GM18519 (cell line): ENCODE measurements at regions not wholly inside any gene's neighbourhood (a gene's known extent, or its start where the extent isn't known, plus 50 kb on each side); places are given as distances from the start of the nearest gene placed in this dataset.
A peak's percentile ranks its signal among the peaks of the same experiment; 100 is the strongest.
"Not testable (repeated sequence)": the region's sequence is repeated elsewhere in the genome, so short reads cannot be mapped to it uniquely, and the experiment has no call there.

Experiments
- ATAC-seq: cut with Tn5 transposase; IDR thresholded peaks from one replicate; pipeline ENCODE4 v1.9.1; 2021; ENCODE audit warnings: mild to moderate bottlenecking, moderate library complexity; ENCODE audit not compliant: unreplicated experiment, low FRiP score

- ATAC-seq: no peak
These were observed 482.0 kb downstream of the DMRT2 start for GRCh38 chr9:1532171-1532570.

GRCh38 chr9:1535051-1535450 is 480.1 kb upstream of the SMARCA2 start:
- ATAC-seq: no peak

- no peak for ATAC-seq
These were observed 479.5 kb upstream of the SMARCA2 start for GRCh38 chr9:1535599-1535998.

GRCh38 chr9:1536522-1537170 is 478.5 kb upstream of the SMARCA2 start:
- ATAC-seq: peak; percentile 91

GRCh38 chr9:1538301-1538700 is 476.8 kb upstream of the SMARCA2 start:
- ATAC-seq: no peak

- no peak for ATAC-seq
These were observed 475.9 kb upstream of the SMARCA2 start for GRCh38 chr9:1539216-1539615.

- no peak for ATAC-seq
These were observed 464.5 kb upstream of the SMARCA2 start for GRCh38 chr9:1550636-1551035.

- ATAC-seq: no peak
These were observed 460.8 kb upstream of the SMARCA2 start for GRCh38 chr9:1554081-1555035.

GRCh38 chr9:1558666-1559065 is 456.5 kb upstream of the SMARCA2 start:
- not testable (repeated sequence) for ATAC-seq

- no peak for ATAC-seq
These were observed 439.2 kb upstream of the SMARCA2 start for GRCh38 chr9:1575939-1576338.

- peak; percentile 61 for ATAC-seq
These were observed 434.9 kb upstream of the SMARCA2 start for GRCh38 chr9:1580215-1580614.

GRCh38 chr9:1581926-1582325 is 433.2 kb upstream of the SMARCA2 start:
- ATAC-seq: no peak

GRCh38 chr9:1591310-1591709 is 423.8 kb upstream of the SMARCA2 start:
- no peak for ATAC-seq

GRCh38 chr9:1598270-1598669 is 416.9 kb upstream of the SMARCA2 start:
- no peak for ATAC-seq

- no peak for ATAC-seq
These were observed 415.2 kb upstream of the SMARCA2 start for GRCh38 chr9:1599961-1600360.

- peak; percentile 92 for ATAC-seq
These were observed 410.1 kb upstream of the SMARCA2 start for GRCh38 chr9:1604942-1605560.

GRCh38 chr9:1606253-1606652 is 408.9 kb upstream of the SMARCA2 start:
- no peak for ATAC-seq

GRCh38 chr9:1612886-1613285 is 402.3 kb upstream of the SMARCA2 start:
- ATAC-seq: no peak

GRCh38 chr9:1617419-1617818 is 397.7 kb upstream of the SMARCA2 start:
- ATAC-seq: no peak

- ATAC-seq: no peak
These were observed 395.0 kb upstream of the SMARCA2 start for GRCh38 chr9:1619915-1620710.

- no peak for ATAC-seq
These were observed 377.7 kb upstream of the SMARCA2 start for GRCh38 chr9:1637401-1637800.
